Osteoblast (primary cell): ENCODE measurements at regions not wholly inside any gene's neighbourhood (a gene's known extent, or its start where the extent isn't known, plus 50 kb on each side); places are given as distances from the start of the nearest gene placed in this dataset.
A peak's percentile ranks its signal among the peaks of the same experiment; 100 is the strongest.

Experiments used
- DNase-seq: peaks from one replicate; pipeline ENCODE4 v3.0.0; 2011; ENCODE audit warnings: low spot score, mixed read lengths; ENCODE audit not compliant: insufficient read length; ENCODE audit errors: missing footprints
- H2AFZ ChIP-seq: 2 replicates; pipeline ENCODE4 v1.6.0; 2011; ENCODE audit warnings: mild to moderate bottlenecking, low read length
- H3K27ac ChIP-seq: 2 replicates; pipeline ENCODE4 v1.5.1; 2011; ENCODE audit warnings: mild to moderate bottlenecking, low read depth, low read length, moderate library complexity
- H3K27me3 ChIP-seq: 2 replicates; pipeline ENCODE4 v1.6.0; 2012; ENCODE audit warnings: mild to moderate bottlenecking, control low read depth, inconsistent platforms, low read length, moderate library complexity; ENCODE audit not compliant: insufficient read depth
- H3K36me3 ChIP-seq: 2 replicates; pipeline ENCODE4 v1.5.1; 2011; ENCODE audit warnings: mild to moderate bottlenecking, low read length, control low read depth, moderate library complexity; ENCODE audit not compliant: insufficient read depth
- H3K4me1 ChIP-seq: 2 replicates; pipeline ENCODE4 v1.5.1; 2011; ENCODE audit warnings: mild to moderate bottlenecking, low read length, control low read depth, moderate library complexity; ENCODE audit not compliant: insufficient read depth
- H3K4me2 ChIP-seq: 2 replicates; pipeline ENCODE4 v1.6.0; 2011; ENCODE audit warnings: mild to moderate bottlenecking, low read length; ENCODE audit not compliant: insufficient read depth
- H3K4me3 ChIP-seq: fragments of 200-600 bp; sonication (generic); 3 replicates; pipeline ENCODE4 v1.5.1; 2012; ENCODE audit warnings: mild to moderate bottlenecking, low read length, inconsistent platforms; ENCODE audit not compliant: insufficient read depth
- H3K79me2 ChIP-seq: 2 replicates; pipeline ENCODE4 v1.6.0; 2012; ENCODE audit warnings: mild to moderate bottlenecking, low read length, control low read depth, inconsistent platforms; ENCODE audit not compliant: insufficient read depth
- H3K9me3 ChIP-seq: 2 replicates; pipeline ENCODE4 v1.5.1; 2011; ENCODE audit warnings: low read depth, low read length, control low read depth
- H4K20me1 ChIP-seq: 2 replicates; pipeline ENCODE4 v1.6.0; 2012; ENCODE audit warnings: mild to moderate bottlenecking, low read length, control low read depth; ENCODE audit not compliant: insufficient read depth
- CTCF ChIP-seq: IDR thresholded peaks from 2 replicates; pipeline ENCODE4 v1.5.1; 2011; ENCODE audit warnings: mild to moderate bottlenecking, low read depth, low read length, moderate library complexity; ENCODE audit errors: extremely low read depth

GRCh38 chr20:37581246-37581645, 53.6 kb upstream of the BLCAP start:
- no peak overlapping the region for H3K27ac ChIP-seq
- H3K36me3 ChIP-seq = no peaks in the 10 kb centered on the region
- no peak for TF ChIP-seq CTCF
- H3K4me1 ChIP-seq = no peaks in the 10 kb centered on the region
- H3K9me3 ChIP-seq = no peaks in the 10 kb centered on the region
- no peak overlapping the region for H3K4me3 ChIP-seq
- H3K27me3 ChIP-seq = peaks cover 29% of the 10 kb centered on the region
- no peaks in the 10 kb centered on the region for H3K79me2 ChIP-seq
- H2AFZ ChIP-seq = no peak overlapping the region
- peak; percentile 58 for DNase-seq
- H3K4me2 ChIP-seq = no peak overlapping the region
- H4K20me1 ChIP-seq = no peaks in the 10 kb centered on the region

DNA sequence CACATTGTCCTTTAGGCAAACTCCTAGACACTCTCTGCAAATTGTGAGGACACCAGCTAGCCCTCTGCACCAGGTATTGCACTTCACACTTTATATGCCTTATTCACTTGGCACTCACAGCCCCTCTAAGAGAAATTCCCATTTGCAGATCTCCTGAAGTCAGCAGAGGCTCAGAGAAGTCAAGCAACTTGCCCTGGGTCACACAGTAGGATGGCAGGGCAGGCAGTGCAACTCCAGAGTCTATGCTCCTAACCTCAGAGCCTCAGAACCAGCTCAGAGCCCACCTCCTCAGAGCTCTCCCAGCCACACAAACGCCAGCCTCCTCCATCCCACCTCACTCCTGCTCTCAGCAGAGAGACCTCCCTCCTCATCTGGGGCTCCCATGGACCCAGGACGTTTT, 52.4 kb upstream of the BLCAP start:
- no peaks in the 10 kb centered on the region for H3K4me1 ChIP-seq
- H3K36me3 ChIP-seq = no peaks in the 10 kb centered on the region
- H2AFZ ChIP-seq = no peak overlapping the region
- H3K27ac ChIP-seq = no peak overlapping the region
- H3K4me2 ChIP-seq = no peak overlapping the region
- H4K20me1 ChIP-seq = no peaks in the 10 kb centered on the region
- no peak overlapping the region for H3K4me3 ChIP-seq
- H3K79me2 ChIP-seq = no peaks in the 10 kb centered on the region
- H3K9me3 ChIP-seq = no peaks in the 10 kb centered on the region
- TF ChIP-seq CTCF = no peak
- DNase-seq = no peak
- peaks cover 29% of the 10 kb centered on the region for H3K27me3 ChIP-seq

GRCh38 chr20:37579106-37579505, 51.4 kb upstream of the BLCAP start:
- DNase-seq = no peak
- Histone ChIP-seq H3K4me1 (no peaks in the 10 kb centered on the region), H3K27ac (no peak overlapping the region)

DNA sequence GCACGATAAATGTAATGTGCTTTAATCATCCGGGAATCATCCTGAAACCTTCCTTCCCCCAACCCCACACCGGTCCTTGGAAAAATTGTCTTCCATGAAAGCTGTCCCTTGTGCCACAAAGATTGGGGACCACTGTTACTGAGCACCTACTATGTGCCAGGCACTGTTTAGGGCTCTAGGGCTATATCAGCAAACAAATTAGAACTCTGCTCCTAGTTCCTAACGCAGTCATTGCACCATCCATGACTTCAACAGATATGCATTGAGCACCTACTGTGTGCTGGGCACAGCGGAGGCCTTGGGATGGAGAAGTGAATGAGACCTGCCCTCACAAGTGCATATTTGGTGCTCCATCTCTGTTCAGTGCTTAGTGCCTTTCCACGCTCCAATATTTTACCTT, 50.3 kb upstream of the BLCAP start:
- Histone ChIP-seq H3K36me3 (no peaks in the 10 kb centered on the region), H3K9me3 (no peaks in the 10 kb centered on the region), H2AFZ (no peak overlapping the region), H4K20me1 (no peaks in the 10 kb centered on the region), H3K4me2 (no peak overlapping the region), H3K27me3 (peaks cover 20% of the 10 kb centered on the region), H3K79me2 (no peaks in the 10 kb centered on the region), H3K4me3 (no peak overlapping the region), H3K4me1 (no peaks in the 10 kb centered on the region), H3K27ac (no peak overlapping the region)
- DNase-seq = no peak
- no peak for TF ChIP-seq CTCF

More at GRCh38 chr20:37579106-37579505, 51.4 kb upstream of the BLCAP start:
- TF ChIP-seq CTCF = no peak
- Histone ChIP-seq H3K4me2 (no peak overlapping the region), H2AFZ (no peak overlapping the region), H3K36me3 (no peaks in the 10 kb centered on the region), H3K79me2 (no peaks in the 10 kb centered on the region), H3K9me3 (no peaks in the 10 kb centered on the region), H4K20me1 (no peaks in the 10 kb centered on the region), H3K4me3 (no peak overlapping the region), H3K27me3 (peaks cover 26% of the 10 kb centered on the region)
